Trophoblast cell (in vitro differentiated cells and primary cell): ENCODE measurements at regions not wholly inside any gene's neighbourhood (a gene's known extent, or its start where the extent isn't known, plus 50 kb on each side); places are given as distances from the start of the nearest gene placed in this dataset.

ENCODE experiments used
- DNase-seq, 2 donors: peaks; one replicate each; pipeline ENCODE4 v3.0.0-alpha.2; 2016
- H2AFZ ChIP-seq: 2 replicates; pipeline ENCODE4 v1.6.1; 2013; ENCODE audit warnings: low read length, moderate library complexity, mild to moderate bottlenecking; ENCODE audit not compliant: insufficient read depth, poor library complexity
- H2AK5ac ChIP-seq: 2 replicates; pipeline ENCODE4 v1.6.1; 2013; ENCODE audit warnings: mild to moderate bottlenecking, low read length
- H2BK120ac ChIP-seq: 2 replicates; pipeline ENCODE4 v1.6.1; 2013; ENCODE audit warnings: low read length, mild to moderate bottlenecking, moderate library complexity; ENCODE audit not compliant: insufficient read depth, poor library complexity
- H2BK12ac ChIP-seq: 2 replicates; pipeline ENCODE4 v1.6.1; 2013; ENCODE audit warnings: mild to moderate bottlenecking, low read length, moderate library complexity
- H2BK5ac ChIP-seq: 2 replicates; pipeline ENCODE4 v1.6.1; 2013; ENCODE audit warnings: low read length, low read depth, moderate library complexity, mild to moderate bottlenecking; ENCODE audit not compliant: poor library complexity
- H3K14ac ChIP-seq: 2 replicates; pipeline ENCODE4 v1.6.1; 2013; ENCODE audit warnings: mild to moderate bottlenecking, low read length
- H3K18ac ChIP-seq: 2 replicates; pipeline ENCODE4 v1.6.1; 2013; ENCODE audit warnings: mild to moderate bottlenecking, low read length
- H3K23ac ChIP-seq: 2 replicates; pipeline ENCODE4 v1.6.1; 2013; ENCODE audit warnings: low read length
- H3K27ac ChIP-seq: 2 replicates; pipeline ENCODE4 v1.5.1; 2013; ENCODE audit warnings: low read depth, mild to moderate bottlenecking, inconsistent platforms, low read length, moderate library complexity
- H3K27me3 ChIP-seq: 2 replicates; pipeline ENCODE4 v1.6.1; 2013; ENCODE audit warnings: inconsistent platforms, mild to moderate bottlenecking, low read length, moderate library complexity; ENCODE audit not compliant: insufficient read depth
- H3K36me3 ChIP-seq, 2 experiments: 1 replicate in 1 of 2; 2 replicates in 1 of 2; pipeline ENCODE4 v1.6.1; 2013; ENCODE audit warnings: low read length in 2 of 2, mild to moderate bottlenecking in 2 of 2, moderate library complexity in 1 of 2; ENCODE audit not compliant: insufficient read depth in 2 of 2, control insufficient read depth in 1 of 2
- H3K4ac ChIP-seq: 2 replicates; pipeline ENCODE4 v1.6.1; 2013; ENCODE audit warnings: low read depth, mild to moderate bottlenecking, low read length, moderate library complexity
- H3K4me1 ChIP-seq, 2 experiments: 1 replicate in 1 of 2; 2 replicates in 1 of 2; pipeline ENCODE4 v1.6.1; 2013; ENCODE audit warnings: low read length in 2 of 2, mild to moderate bottlenecking in 2 of 2, moderate library complexity in 1 of 2; ENCODE audit not compliant: insufficient read depth in 2 of 2, control insufficient read depth in 1 of 2
- H3K4me2 ChIP-seq: 2 replicates; pipeline ENCODE4 v1.6.1; 2013; ENCODE audit warnings: inconsistent platforms, mild to moderate bottlenecking, low read length, moderate library complexity
- H3K4me3 ChIP-seq: 2 replicates; pipeline ENCODE4 v1.5.1; 2013; ENCODE audit warnings: mild to moderate bottlenecking, low read depth, low read length, inconsistent platforms
- H3K79me1 ChIP-seq: one replicate; pipeline ENCODE4 v1.6.1; 2013; ENCODE audit warnings: low read length
- H3K79me2 ChIP-seq: 2 replicates; pipeline ENCODE4 v1.6.1; 2013; ENCODE audit warnings: low read length, mild to moderate bottlenecking; ENCODE audit not compliant: control insufficient read depth, insufficient read depth, poor library complexity
- H3K9ac ChIP-seq: 2 replicates; pipeline ENCODE4 v1.6.1; 2013; ENCODE audit warnings: mild to moderate bottlenecking, low read length
- H3K9me3 ChIP-seq: 2 replicates; pipeline ENCODE4 v1.6.1; 2013; ENCODE audit warnings: low read depth, mild to moderate bottlenecking, control low read depth, inconsistent platforms, low read length; ENCODE audit not compliant: insufficient read depth
- H4K12ac ChIP-seq: 2 replicates; pipeline ENCODE4 v1.6.1; 2013; ENCODE audit warnings: low read depth, mild to moderate bottlenecking, low read length, moderate library complexity
- H4K8ac ChIP-seq: 2 replicates; pipeline ENCODE4 v1.6.1; 2013; ENCODE audit warnings: low read depth, mild to moderate bottlenecking, low read length, moderate library complexity
- H4K91ac ChIP-seq: one replicate; pipeline ENCODE4 v1.6.1; 2013; ENCODE audit warnings: low read depth, mild to moderate bottlenecking, low read length, moderate library complexity
- WGBS: extraction: QIAGEN DNeasy Blood & Tissue Kit; methylation state at CpG from one replicate; pipeline ENCODE4 v1.1.7; 2013; ENCODE audit warnings: missing lambda C conversion rate; ENCODE audit not compliant: insufficient read length, insufficient coverage; ENCODE audit errors: extremely low coverage; 5-methylcytosine and 5-hydroxymethylcytosine counted together

DNA sequence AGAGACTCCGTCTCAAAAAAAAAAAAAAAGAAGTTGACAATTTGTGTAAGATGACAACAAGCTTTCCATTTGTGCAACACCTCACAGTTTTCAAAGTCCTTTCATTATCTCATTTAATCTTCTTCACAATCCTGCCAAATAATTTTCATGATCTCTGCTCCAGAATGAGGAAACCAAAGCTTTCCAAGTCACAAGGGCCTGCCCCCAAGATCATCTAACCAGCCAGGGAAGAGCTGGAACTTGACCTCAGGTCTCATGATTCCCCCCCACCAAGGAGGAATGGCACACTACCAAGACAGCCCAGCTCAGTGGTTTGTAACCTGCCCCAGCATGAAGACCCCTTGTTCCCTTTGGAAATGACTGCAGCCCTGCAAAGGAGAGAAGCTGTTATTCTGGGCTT lies 74.0 kb upstream of the PIM1 start:
- Histone ChIP-seq H4K91ac (no peak overlapping the region), H3K14ac (no peak overlapping the region), H3K4ac (no peak overlapping the region), H3K9me3 (no peaks in the 10 kb centered on the region), H3K4me2 (no peak overlapping the region), H3K79me1 (no peaks in the 10 kb centered on the region), H2BK5ac (no peak overlapping the region), H3K4me3 (no peak overlapping the region), H3K23ac (no peak overlapping the region), H3K79me2 (no peaks in the 10 kb centered on the region), H3K36me3 (no peaks in the 10 kb centered on the region), H3K27me3 (no peaks in the 10 kb centered on the region), H2BK12ac (no peak overlapping the region), H2AK5ac (no peak overlapping the region), H3K18ac (no peak overlapping the region), H4K8ac (no peak overlapping the region), H2BK120ac (no peak overlapping the region), H2AFZ (no peak overlapping the region), H3K9ac (no peak overlapping the region), H4K12ac (no peak overlapping the region), H3K27ac (no peak overlapping the region), H3K4me1 (peaks cover 0 to 15% of the 10 kb centered on the region in 2 experiments)
- WGBS = no CpG with 5 or more reads among the region's 1 CpG
- DNase-seq = no peak

- Histone ChIP-seq H3K27me3 (no peaks in the 10 kb centered on the region), H3K4me2 (no peak overlapping the region), H3K4ac (no peak overlapping the region), H3K18ac (no peak overlapping the region), H3K4me1 (peaks cover 4 to 19% of the 10 kb centered on the region in 2 experiments), H3K9ac (no peak overlapping the region), H2BK120ac (no peak overlapping the region), H4K12ac (no peak overlapping the region), H4K8ac (no peak overlapping the region), H3K36me3 (no peaks in the 10 kb centered on the region), H3K27ac (no peak overlapping the region), H2AFZ (no peak overlapping the region), H2BK5ac (no peak overlapping the region), H3K14ac (no peak overlapping the region), H2BK12ac (no peak overlapping the region), H2AK5ac (no peak overlapping the region), H3K4me3 (no peak overlapping the region), H3K23ac (no peak overlapping the region), H3K79me2 (no peaks in the 10 kb centered on the region), H3K79me1 (no peaks in the 10 kb centered on the region), H4K91ac (no peak overlapping the region), H3K9me3 (no peaks in the 10 kb centered on the region)
- WGBS = no CpG with 5 or more reads among the region's 4 CpGs
- DNase-seq = no peak
Measured at GRCh38 chr6:37097335-37097734, 72.6 kb upstream of the PIM1 start.

DNA sequence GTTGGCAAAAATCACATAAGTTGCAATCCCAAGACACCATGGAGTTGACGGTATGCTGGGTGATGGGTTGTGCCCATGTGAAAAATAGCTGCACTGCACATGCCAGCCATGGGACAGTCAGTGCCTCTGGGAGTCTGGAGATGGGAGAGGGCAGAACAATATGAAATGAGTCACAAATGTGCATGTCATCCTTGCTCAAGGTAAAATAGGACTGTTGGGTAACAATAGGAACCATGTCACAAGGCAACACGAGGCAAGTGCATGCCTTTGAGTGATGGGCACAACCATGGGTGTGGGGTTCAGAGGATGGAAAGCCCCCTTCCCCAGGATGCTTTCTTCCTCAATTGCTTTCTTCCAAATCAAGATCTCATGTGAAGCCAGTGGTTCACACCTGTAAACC lies 70.5 kb upstream of the PIM1 start:
- no peak overlapping the region for H4K12ac ChIP-seq
- no peaks in the 10 kb centered on the region for H3K9me3 ChIP-seq
- no peaks in the 10 kb centered on the region for H3K36me3 ChIP-seq
- no peak overlapping the region for H4K8ac ChIP-seq
- H3K18ac ChIP-seq = no peak overlapping the region
- H2BK120ac ChIP-seq = no peak overlapping the region
- no peaks in the 10 kb centered on the region for H3K79me1 ChIP-seq
- no peak overlapping the region for H3K4ac ChIP-seq
- H3K14ac ChIP-seq = no peak overlapping the region
- peak; percentile 35 to 58 for DNase-seq
- no peak overlapping the region for H3K9ac ChIP-seq
- no peak overlapping the region for H2AFZ ChIP-seq
- H2AK5ac ChIP-seq = no peak overlapping the region
- WGBS = no CpG with 5 or more reads among the region's 2 CpGs
- no peak overlapping the region for H3K23ac ChIP-seq
- no peaks in the 10 kb centered on the region for H3K27me3 ChIP-seq
- H3K27ac ChIP-seq = no peak overlapping the region
- no peak overlapping the region for H2BK5ac ChIP-seq
- no peak overlapping the region for H3K4me2 ChIP-seq
- H3K4me3 ChIP-seq = no peak overlapping the region
- peaks cover 4 to 7% of the 10 kb centered on the region in 2 experiments for H3K4me1 ChIP-seq
- no peaks in the 10 kb centered on the region for H3K79me2 ChIP-seq
- H2BK12ac ChIP-seq = no peak overlapping the region
- H4K91ac ChIP-seq = no peak overlapping the region

DNA sequence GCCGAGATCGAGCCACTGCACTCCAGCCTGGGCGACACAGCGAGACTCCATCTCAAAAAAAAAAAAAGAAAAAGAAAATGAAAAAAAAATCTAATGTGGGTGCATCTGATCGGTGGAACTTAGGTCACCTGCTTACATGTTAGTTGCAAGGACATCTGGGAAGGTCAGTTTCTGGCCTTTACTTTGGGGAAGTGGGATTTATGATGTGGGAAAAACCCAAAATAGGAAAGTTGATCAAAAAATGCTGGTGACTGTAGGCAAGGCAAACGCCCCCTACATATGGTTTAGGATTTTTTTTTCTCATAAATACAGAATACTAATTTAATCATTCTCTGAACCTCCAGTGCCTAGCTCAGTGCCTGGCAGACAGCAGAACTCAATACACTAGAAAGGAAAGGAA lies 69.2 kb upstream of the PIM1 start:
- H3K36me3 ChIP-seq = no peaks in the 10 kb centered on the region
- no peak overlapping the region for H2AFZ ChIP-seq
- H3K18ac ChIP-seq = no peak overlapping the region
- H3K9ac ChIP-seq = no peak overlapping the region
- H2BK5ac ChIP-seq = no peak overlapping the region
- no peaks in the 10 kb centered on the region for H3K79me1 ChIP-seq
- no peak overlapping the region for H3K4me2 ChIP-seq
- no peak overlapping the region for H4K91ac ChIP-seq
- H3K79me2 ChIP-seq = no peaks in the 10 kb centered on the region
- H3K4me3 ChIP-seq = no peak overlapping the region
- no peaks in the 10 kb centered on the region for H3K27me3 ChIP-seq
- no peaks in the 10 kb centered on the region for H3K9me3 ChIP-seq
- no peak overlapping the region for H2BK12ac ChIP-seq
- no CpG with 5 or more reads among the region's 6 CpGs for WGBS
- H3K27ac ChIP-seq = no peak overlapping the region
- H2AK5ac ChIP-seq = no peak overlapping the region
- no peak overlapping the region for H3K23ac ChIP-seq
- no peak overlapping the region for H2BK120ac ChIP-seq
- H4K12ac ChIP-seq = no peak overlapping the region
- no peak overlapping the region for H3K14ac ChIP-seq
- H3K4ac ChIP-seq = no peak overlapping the region
- peaks cover 4 to 8% of the 10 kb centered on the region in 2 experiments for H3K4me1 ChIP-seq
- no peak overlapping the region for H4K8ac ChIP-seq
- no peak for DNase-seq
